Esophagus (tissue), 2 donors: ENCODE measurements at regions not wholly inside any gene's neighbourhood (a gene's known extent, or its start where the extent isn't known, plus 50 kb on each side); places are given as distances from the start of the nearest gene placed in this dataset.

Experiments
- H3K27ac ChIP-seq, 2 donors: one replicate each; pipeline ENCODE4 v1.5.1; 2013; ENCODE audit warnings: low read depth in 2 of 2, mild to moderate bottlenecking in 2 of 2, inconsistent platforms in 1 of 2, low read length in 1 of 2, moderate library complexity in 1 of 2
- H3K27me3 ChIP-seq, 2 donors: one replicate each; pipeline ENCODE4 v1.6.1; 2013; ENCODE audit warnings: low read length in 2 of 2, control low read depth in 1 of 2, mild to moderate bottlenecking in 1 of 2; ENCODE audit not compliant: insufficient read depth in 2 of 2, control insufficient read depth in 1 of 2
- H3K36me3 ChIP-seq, 2 donors: one replicate each; pipeline ENCODE4 v1.6.1; 2013; ENCODE audit warnings: low read length in 1 of 2; ENCODE audit not compliant: control insufficient read depth in 2 of 2, insufficient read depth in 2 of 2
- H3K4me1 ChIP-seq, 2 donors: one replicate each; pipeline ENCODE4 v1.6.1; 2013; ENCODE audit warnings: low read length in 1 of 2; ENCODE audit not compliant: control insufficient read depth in 2 of 2, insufficient read depth in 2 of 2
- H3K4me3 ChIP-seq, 2 donors: one replicate each; pipeline ENCODE4 v1.5.1; 2013; ENCODE audit warnings: low read length in 2 of 2, mild to moderate bottlenecking in 2 of 2, low read depth in 1 of 2, moderate library complexity in 1 of 2
- H3K9me3 ChIP-seq, 2 donors: one replicate each; pipeline ENCODE4 v1.6.1; 2013; ENCODE audit warnings: mild to moderate bottlenecking in 2 of 2, low read depth in 1 of 2, low read length in 1 of 2, moderate library complexity in 1 of 2; ENCODE audit not compliant: control insufficient read depth in 2 of 2, insufficient read depth in 1 of 2
- WGBS, 2 donors: extraction: QIAGEN DNeasy Blood & Tissue Kit; methylation state at CpG; one replicate each; pipeline ENCODE4 v1.1.7; 2013; 5-methylcytosine and 5-hydroxymethylcytosine counted together
- donor health status: healthy with polysubstance abuse.
- donor health status: Bipolar disorder and iron deficiency.

DNA sequence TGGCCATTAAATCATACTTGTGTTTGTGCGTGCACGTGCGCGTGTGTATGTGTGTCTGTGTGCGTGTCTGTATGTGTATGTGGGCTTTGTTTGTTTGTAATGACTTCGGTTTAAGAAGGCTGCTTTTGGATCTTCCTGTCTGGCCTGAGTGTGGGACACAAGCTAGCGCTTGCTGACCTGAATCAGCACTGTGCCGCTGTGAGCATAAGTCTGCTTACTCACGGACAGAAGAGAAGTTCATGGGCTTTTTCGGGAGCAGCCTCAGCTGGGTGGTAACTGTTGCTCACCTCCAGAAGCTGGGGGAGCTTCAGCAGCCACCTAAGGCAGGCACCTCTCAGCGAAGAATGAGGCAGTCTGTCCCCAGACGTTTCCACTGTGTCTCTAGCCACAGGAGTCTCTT, 56.1 kb upstream of the TRUB1 start:
- WGBS, 2 donors = 57 to 74% methylated on average over 12 of the region's 12 CpGs
- Histone ChIP-seq H3K27me3 (no peaks in the 10 kb centered on the region), H3K27ac (peak overlapping the region in 1 of 2 donors; percentile 17), H3K4me1 (no peaks in the 10 kb centered on the region), H3K9me3 (no peaks in the 10 kb centered on the region), H3K36me3 (no peaks in the 10 kb centered on the region), H3K4me3 (no peak overlapping the region)

DNA sequence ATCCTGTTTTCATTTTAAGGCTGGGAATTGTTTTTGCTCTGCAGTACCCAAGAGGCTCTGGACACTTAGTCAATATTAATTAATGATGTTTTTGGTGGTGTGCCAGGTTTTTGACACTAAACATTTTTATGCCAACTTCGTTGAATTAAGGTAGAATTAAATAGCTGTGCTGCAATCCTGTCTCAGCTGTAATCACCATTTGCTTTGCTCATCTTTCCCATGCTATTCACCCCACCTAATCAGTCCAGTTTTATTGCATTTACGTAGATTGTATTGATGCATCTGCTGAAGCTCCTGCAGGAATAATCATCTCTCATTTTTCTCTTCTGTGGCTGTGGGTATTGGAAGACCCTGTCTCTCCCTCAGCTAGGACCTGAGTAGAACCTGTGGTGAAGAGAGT, 52.6 kb upstream of the TRUB1 start:
- H3K9me3 ChIP-seq = no peaks in the 10 kb centered on the region
- H3K4me3 ChIP-seq = no peak overlapping the region
- no peaks in the 10 kb centered on the region for H3K27me3 ChIP-seq
- H3K27ac ChIP-seq = no peak overlapping the region
- no peaks in the 10 kb centered on the region for H3K4me1 ChIP-seq
- WGBS, 2 donors = 21 to 43% methylated on average over 2 of the region's 2 CpGs
- H3K36me3 ChIP-seq = no peaks in the 10 kb centered on the region
